H1 (cell line): ENCODE measurements at regions not wholly inside any gene's neighbourhood (a gene's known extent, or its start where the extent isn't known, plus 50 kb on each side); places are given as distances from the start of the nearest gene placed in this dataset.

Experiments used
- ASH2L ChIP-seq: fragments of 200-600, 300-600 bp; sonication (generic); IDR thresholded peaks from one replicate; pipeline ENCODE4 v1.7.1; 2017; ENCODE audit warnings: low read length
- EZH2 ChIP-seq: fragments of 200-600 bp; sonication (generic); IDR thresholded peaks from 2 replicates; pipeline ENCODE4 v1.7.1; 2012; ENCODE audit warnings: low read depth, mild to moderate bottlenecking, moderate library complexity, low read length, inconsistent platforms; ENCODE audit not compliant: severe bottlenecking
- FOSL1 ChIP-seq: IDR thresholded peaks from 2 replicates; pipeline ENCODE4 v1.6.1; 2011; ENCODE audit warnings: mild to moderate bottlenecking, low read depth, low read length, moderate library complexity; ENCODE audit not compliant: insufficient read depth
- SUZ12 ChIP-seq: fragments of 200-600 bp; sonication (generic); IDR thresholded peaks from 2 replicates; pipeline ENCODE4 v1.6.1; 2012; ENCODE audit warnings: mild to moderate bottlenecking, inconsistent platforms, low read length, moderate library complexity, mixed read lengths

GRCh38 chr2:45170191-45171135, 161.2 kb upstream of the SIX2 start (continued):
- no peak for TF ChIP-seq FOSL1
- TF ChIP-seq ASH2L = no peak
- peak; percentile 65 for TF ChIP-seq EZH2
- peak; percentile 83; the same call in 1 of the 2 replicates for TF ChIP-seq SUZ12
